ENCODE measurements at regions not wholly inside any gene's neighbourhood (a gene's known extent, or its start where the extent isn't known, plus 50 kb on each side); places are given as distances from the start of the nearest gene placed in this dataset.

DNA sequence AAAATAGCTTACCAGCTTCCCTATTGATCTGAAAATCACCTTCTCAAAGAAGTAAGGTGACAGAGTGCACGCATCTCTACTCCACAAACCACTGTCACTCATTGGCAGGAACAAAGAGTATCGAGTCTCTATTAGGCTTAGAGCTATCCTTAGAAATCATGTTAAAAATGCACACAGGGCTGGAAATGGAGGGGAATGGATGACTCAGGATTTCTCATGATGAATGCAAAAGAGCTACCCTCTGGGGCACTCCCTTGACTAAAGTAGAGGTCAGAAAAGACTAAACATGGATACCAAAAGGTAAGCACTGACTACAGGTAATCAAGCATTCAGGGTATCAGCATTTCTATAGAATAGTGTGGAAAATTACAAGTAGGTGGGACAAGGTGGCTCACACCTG lies 96.1 kb upstream of the ANO4 start:
- H3K4me2 ChIP-seq (ENCODE audit: insufficient read depth, low read length), result no peak overlapping the region
- DNase-seq (ENCODE audit: low read depth, low spot score) (no peak), FAIRE-seq (no peak)
- no peaks in the 10 kb centered on the region for H3K9me3 ChIP-seq (replicated peaks; ENCODE audit: control insufficient read depth, insufficient read depth, low read length)
- H3K36me3 ChIP-seq (ENCODE audit: control insufficient read depth in 2 of 2, extremely low read depth in 1 of 2, insufficient read depth in 2 of 2, low read length in 2 of 2), result no peaks in the 10 kb centered on the region
- H4K20me1 ChIP-seq (replicated peaks; ENCODE audit: control insufficient read depth, extremely low read depth, insufficient read depth, low read length), result no peaks in the 10 kb centered on the region
- no peak for TF ChIP-seq EZH2 (IDR thresholded peaks at IDR 0.05; ENCODE audit: borderline replicate concordance, low read depth, low read length, severe bottlenecking)
- no peak for TF ChIP-seq MYC (IDR thresholded peaks at IDR 0.05; ENCODE audit: low read depth, low read length)
- TF ChIP-seq, protein P1, sequence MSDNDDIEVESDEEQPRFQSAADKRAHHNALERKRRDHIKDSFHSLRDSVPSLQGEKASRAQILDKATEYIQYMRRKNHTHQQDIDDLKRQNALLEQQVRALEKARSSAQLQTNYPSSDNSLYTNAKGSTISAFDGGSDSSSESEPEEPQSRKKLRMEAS (IDR thresholded peaks at IDR 0.05; ENCODE audit: insufficient read depth, insufficient read length), result no peak
- no peak for TF ChIP-seq POLR2AphosphoS5 (IDR thresholded peaks at IDR 0.05; ENCODE audit: insufficient read depth, low read depth, low read length)
- no peak for TF ChIP-seq CTCF (IDR thresholded peaks at IDR 0.05; ENCODE audit: extremely low read depth in 1 of 2, insufficient read depth in 1 of 2, low read depth in 1 of 2, low read length in 2 of 2)
- TF ChIP-seq GATA2 (IDR thresholded peaks at IDR 0.05; ENCODE audit: insufficient read depth, insufficient read length, low read depth, low read length), result no peak
- TF ChIP-seq FOS (IDR thresholded peaks at IDR 0.05; ENCODE audit: borderline replicate concordance, insufficient read depth, low read length), result no peak
- no peak for TF ChIP-seq JUN (IDR thresholded peaks at IDR 0.05; ENCODE audit: borderline replicate concordance, insufficient read depth, insufficient read length, low read depth)
- H3K9me1 ChIP-seq (replicated peaks; ENCODE audit: control insufficient read depth, extremely low read depth, insufficient read depth, low read length), result no peaks in the 10 kb centered on the region
- no peaks in the 10 kb centered on the region for H3K4me1 ChIP-seq (ENCODE audit: control insufficient read depth, extremely low read depth, insufficient read depth, low read length)
- ChIA-PET CTCF (interaction anchor here (0.8 to 2.4 kb wide), 2 partner anchors 17 to 32 kb away, joined by 3 to 7 read pairs; no protein-coding TSS in a partner anchor), POLR2A (no interaction called here)
- no peak overlapping the region for H2AFZ ChIP-seq (ENCODE audit: low read depth, low read length)
- H3K4me3 ChIP-seq (replicated peaks in 1 of 3; ENCODE audit: insufficient read depth in 1 of 3, low read depth in 1 of 3, low read length in 3 of 3), result no peak overlapping the region
- H3K9ac ChIP-seq (replicated peaks; ENCODE audit: extremely low read depth, insufficient read depth, low read length), result no peak overlapping the region
- dilution Hi-C loops (cut with MboI; ENCODE audit: extremely low pct_ligation_motif_present, low sequenced_read_pairs), result no loop called here
- H3K79me2 ChIP-seq (ENCODE audit: control insufficient read depth, insufficient read depth, low read length), result no peaks in the 10 kb centered on the region
- intact Hi-C loops (cut with micrococcal nuclease), result no loop called here
- no peaks in the 10 kb centered on the region for H3K27me3 ChIP-seq (ENCODE audit: control insufficient read depth in 2 of 2, insufficient read depth in 2 of 2, low read length in 2 of 2)
- no TSS peak for BruUV-seq (replicated peaks)
- no peak overlapping the region for H3K27ac ChIP-seq (ENCODE audit: insufficient read depth, low read depth, low read length)

All from endothelial cell of umbilical vein (primary cell).